NOMO-1 treated with DMSO at 0.1 percent for 48 hours (cell line): ENCODE measurements at regions not wholly inside any gene's neighbourhood (a gene's known extent, or its start where the extent isn't known, plus 50 kb on each side); places are given as distances from the start of the nearest gene placed in this dataset.

Experiments
- DNase-seq: peaks from one replicate; lab custom pipeline; 2025; ENCODE audit not compliant: unreplicated experiment; lab: John Stamatoyannopoulos, UW

DNA sequence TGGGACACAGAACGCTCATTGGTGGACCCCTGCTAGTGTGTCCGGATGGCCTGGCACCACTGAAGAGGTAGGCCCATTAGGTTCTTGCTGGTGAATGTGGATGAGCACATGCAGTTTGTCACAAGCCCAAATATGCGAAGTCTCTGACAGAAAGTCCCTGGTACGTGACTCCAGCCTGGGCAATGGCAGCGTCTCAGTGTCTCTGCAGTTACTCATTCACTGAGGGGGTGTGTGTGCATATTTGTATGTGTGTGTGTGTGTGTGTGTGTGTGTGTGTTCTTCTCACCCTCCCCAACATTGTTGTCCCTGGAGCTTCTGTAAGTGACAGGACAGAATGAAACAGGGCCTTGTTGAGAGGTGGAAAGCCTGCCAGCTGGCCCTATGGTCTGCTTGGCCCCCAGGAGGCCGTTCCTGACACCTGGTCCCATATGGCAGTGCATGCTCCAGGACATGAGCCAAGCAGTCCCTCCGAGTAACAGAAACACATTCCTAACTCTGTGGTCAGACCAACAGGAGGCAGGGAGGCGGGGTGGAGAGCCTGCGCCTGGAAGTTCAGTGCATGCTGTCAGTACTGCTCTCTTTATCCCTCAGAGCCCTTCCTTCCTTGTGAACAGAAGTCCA, 169.9 kb downstream of the SLC28A3 start:
- no peak for DNase-seq

DNA sequence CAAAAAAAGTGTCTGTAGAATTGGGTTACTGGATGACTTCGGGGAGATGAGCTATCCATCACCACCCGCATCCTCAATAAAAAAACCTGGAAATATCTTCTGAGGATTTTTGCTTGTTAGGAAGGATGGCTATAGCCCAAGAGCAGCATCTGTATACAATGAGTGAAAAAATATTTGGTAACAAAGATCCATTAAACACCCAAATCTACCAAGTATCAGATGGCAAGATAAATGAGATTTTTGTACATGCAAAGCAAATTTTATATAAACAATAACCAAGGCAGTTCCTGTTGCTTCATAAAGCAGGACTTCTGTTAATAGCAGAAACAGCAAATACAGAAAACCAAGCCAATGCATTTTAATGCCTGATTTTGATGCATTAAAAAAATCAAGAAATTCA, 166.6 kb downstream of the SLC28A3 start:
- DNase-seq = no peak

DNA sequence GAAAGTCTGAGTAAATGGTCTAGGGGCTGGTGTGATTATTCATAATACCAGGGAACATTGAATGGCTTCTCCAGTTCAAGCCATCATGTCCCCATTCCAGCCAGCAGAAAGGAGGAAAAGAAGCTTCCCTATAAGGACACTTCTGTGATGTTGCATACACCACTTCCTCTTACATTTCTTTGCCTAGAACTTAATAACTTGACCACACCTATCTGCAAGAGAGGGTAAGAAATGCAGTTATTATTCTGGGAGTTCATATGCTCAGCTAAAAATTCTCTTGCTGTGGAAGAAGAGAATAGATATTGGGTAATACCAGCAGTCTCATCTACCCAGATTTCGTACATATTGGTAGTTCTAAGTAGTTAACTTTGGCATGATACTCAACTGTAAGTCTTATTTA, 166.1 kb downstream of the SLC28A3 start:
- DNase-seq = peak; percentile 63

DNA sequence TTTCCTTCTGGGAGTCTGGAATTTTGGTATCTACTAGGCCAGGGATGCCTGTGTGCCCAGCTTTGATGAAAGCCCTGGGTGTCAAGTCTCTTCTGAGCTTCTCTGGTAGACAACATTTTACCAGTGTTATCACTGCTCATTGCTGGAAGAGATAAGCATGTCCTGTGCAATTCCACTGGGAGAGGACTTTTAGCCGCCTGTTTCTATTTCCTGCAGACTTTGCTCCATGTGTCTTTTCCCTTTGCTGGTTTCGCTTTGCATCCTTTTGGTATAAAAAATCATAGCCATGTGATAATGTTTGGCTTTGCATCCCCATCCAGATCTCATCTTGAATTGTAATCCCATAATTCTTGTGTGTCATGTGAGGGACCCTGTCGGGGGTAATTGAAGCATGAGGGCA, 163.2 kb downstream of the SLC28A3 start:
- no peak for DNase-seq

DNA sequence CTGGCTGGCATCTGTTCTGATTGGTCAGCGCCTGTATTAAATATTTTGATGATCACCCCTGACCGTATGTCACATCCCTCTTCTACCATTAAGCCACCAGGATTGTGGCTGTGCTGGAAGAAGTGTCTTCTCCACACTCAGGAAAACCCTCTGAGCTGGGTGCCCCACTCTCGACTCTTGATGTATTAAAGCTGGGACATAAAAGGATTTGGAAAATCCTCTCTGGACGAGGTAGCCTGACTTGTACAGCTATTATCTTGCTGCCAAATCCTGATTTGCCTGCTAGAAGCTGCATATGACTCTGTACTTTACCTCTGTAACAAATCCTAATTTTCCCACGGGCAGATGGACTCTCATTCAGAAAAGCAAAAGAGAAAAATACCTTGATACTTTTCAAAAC, 161.0 kb downstream of the SLC28A3 start:
- no peak for DNase-seq

DNA sequence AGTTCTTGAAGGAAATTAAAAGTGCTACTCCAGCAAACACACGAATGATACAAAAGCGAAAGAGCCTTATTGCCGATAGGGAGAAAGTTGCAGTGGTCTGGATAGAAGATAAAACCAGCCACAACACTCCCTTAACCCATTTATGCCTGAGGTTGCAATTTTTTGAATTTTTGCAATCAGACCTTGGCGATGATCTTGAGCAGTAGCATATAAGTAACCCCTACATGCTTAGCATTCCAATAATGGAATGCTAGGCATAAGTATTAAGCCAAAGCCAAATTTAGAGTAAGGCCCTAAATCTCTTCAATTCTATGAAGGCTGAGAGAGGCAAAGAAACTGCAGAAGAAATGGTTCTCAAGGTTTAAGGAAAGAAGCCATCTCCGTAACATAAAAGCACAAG, 153.5 kb downstream of the SLC28A3 start:
- DNase-seq = no peak

DNA sequence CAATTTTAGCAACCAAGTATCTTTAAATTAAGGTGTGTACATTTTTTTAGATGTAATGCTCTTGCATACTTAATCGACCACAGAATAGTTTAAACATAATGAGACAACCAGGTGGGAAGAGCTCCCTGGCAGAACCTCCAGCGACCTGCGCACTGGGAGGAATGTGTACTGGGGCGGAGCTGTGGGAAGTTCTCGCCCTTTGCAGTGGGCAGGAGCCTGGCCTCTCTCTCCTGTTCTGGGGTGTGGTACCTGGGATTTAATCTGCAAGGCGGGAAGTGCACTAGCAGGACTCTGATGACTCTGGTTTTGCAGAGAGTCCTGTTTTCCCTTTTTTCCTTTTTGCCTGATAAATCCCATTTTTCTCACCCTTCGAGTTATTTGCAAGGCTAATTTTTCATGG, 150.7 kb downstream of the SLC28A3 start:
- no peak for DNase-seq

DNA sequence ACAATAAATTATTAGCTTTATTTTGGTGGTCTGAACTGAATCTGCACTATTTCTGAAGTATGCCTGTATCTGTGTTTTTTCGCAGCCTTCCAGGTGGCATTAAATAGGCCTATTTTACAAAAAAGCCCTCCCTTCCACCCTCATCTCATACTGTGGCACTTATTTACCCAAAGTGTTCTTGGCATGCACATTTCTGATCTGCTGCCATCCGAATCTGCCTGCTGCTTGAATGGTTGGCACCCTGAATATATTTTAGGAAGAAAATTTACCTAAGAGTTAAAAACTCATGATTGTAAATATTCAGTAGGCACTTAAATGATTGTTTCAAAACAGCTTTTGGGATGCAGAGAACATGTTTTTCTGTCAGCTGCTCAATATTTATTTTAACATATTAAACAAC, 150.1 kb downstream of the SLC28A3 start:
- DNase-seq = no peak

DNA sequence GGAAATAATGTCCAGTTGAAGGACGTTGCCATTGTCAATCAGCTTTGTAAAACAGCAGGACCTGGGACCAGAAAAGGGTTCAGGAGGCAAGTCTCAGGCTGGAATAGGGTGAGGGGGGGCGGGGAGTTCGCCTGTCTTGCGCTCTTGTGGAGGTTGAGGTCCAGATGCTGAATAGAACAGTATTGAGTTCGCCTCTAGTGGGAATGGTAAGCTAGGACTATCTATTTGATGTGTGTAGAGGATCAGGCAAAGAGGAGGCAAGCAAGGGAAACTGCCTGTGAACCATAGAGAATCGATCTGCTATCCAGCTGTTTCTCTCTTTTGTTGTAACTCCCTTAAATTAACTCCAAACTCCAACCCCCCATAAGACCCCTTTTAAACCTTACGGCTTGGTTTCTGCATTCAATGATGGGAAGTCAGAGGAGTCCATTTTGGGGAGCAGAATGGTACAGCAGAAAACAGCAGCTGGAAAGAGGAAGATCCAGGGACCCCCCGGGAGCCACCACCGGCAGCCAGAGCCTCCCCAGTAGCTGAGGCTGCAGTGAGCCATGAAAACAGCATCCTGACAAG, 133.7 kb downstream of the SLC28A3 start:
- DNase-seq = no peak

DNA sequence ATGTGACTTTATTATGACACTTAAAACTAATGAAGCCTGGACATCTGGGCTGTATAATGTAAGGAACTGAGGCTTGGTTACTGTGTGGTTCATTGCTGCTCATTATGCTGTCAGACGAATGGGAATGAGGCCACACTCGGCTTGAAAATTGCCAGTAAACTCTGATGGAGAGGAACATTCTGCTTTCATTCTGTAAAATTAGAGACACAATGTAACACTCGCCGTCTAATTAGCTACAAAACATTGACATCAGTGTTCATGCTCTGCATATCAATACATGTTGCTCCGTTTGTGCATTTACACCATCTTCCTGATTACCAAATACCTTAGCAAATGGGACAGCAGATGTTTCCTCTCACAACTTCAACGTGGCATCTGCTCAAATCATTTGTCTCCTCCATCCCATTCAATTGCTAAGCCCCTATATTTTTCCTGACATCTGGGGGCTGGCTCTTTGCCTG, 133.0 kb downstream of the SLC28A3 start:
- no peak for DNase-seq

DNA sequence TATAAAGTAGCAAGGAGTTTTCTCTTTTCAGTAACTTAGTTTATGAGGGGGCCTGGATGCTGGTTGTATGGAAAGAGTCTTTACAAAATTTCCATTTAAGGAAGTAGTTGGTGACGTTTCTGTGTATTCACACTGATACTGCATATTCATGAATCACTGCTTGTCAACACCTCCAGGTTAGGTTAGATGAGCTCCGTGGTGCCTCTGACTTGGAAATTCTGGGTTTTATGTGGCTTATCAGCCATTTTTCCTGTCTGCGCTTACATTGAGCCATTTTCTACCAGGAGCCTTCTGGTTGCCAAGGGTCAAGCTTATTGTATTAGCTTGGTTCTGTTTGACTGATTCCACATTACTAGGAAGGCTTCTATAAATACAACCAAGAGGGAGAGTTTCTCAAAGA, 128.3 kb downstream of the SLC28A3 start:
- DNase-seq = no peak

DNA sequence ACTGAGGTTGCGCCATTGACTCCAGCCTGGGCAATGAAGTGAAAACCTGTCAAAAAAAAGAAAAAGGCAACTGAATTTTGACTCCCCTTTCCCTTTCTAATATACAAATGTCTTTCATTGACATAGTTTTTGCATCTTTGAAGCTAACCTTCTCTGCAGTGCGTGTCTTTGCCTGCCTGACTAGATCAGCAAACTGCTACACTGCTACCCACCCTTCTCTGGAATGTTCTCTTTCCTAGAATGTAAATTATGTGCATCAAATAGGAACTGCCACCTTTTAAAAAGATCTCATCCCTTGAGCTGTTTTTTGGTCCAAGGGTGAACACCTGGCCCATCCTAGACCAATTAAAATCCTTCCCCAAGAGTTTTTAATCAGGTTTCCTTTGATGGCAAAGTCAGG, 127.6 kb downstream of the SLC28A3 start:
- DNase-seq = no peak

DNA sequence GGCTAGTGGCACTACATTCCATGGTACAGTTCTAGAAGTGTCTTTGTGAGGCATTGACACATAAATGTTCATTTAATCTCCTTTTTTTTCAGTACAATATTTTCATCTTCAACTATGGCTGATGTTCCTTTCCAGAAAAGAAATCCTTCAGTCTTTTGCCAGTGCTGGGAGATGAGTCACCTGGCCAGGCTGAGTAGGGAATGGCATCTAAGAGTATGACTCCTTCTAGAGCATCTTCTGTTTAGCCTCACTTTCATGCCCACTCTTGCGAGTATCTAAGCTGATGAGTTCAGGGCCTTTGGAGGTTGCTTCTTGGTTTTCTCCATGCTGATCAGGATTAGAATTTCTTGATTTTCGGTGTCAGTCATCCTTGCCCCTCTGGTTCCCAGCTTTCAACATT, 124.4 kb downstream of the SLC28A3 start:
- no peak for DNase-seq

DNA sequence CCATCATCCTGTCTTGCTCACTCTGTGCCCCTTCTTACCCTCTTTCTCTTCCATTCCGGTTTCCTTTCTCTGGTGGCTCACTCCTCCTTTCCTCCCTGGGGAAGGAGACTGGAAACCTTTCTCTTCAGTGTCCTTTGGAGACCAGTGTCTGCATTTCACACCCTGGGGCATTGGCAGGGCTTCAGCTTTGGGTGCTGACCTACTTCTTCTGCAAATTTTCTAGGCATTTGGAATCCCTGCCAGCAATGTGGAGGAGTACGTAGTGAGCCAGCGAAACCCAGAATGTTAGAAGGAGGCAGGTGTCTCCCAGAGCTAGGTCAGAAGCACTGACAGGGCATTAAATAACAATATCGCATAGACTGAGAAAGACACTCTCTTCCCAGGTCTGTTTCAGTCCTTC, 122.2 kb downstream of the SLC28A3 start:
- DNase-seq = no peak

DNA sequence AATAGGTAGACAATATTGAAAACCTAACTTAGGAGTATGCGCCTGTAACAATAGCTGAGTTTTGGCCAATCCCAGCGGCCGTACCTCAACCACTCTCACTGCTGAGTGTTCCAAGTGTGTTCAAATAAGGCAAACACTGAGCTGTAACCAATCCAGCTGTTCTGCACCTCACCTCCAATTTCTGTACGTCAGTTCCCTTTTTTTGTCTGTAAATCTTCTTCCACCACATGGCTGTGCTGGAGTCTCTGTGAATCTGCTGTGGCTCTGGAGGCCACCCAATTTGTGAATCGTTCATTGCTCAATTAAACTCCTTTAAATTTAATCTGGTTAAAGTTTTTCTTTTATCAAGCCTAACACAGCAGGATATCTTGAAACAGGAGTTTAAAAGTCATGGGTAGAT, 116.3 kb downstream of the SLC28A3 start:
- DNase-seq = no peak
